ENCODE measurements at regions not wholly inside any gene's neighbourhood (a gene's known extent, or its start where the extent isn't known, plus 50 kb on each side); places are given as distances from the start of the nearest gene placed in this dataset.
"Not testable (repeated sequence)": the region's sequence is repeated elsewhere in the genome, so short reads cannot be mapped to it uniquely, and the experiment has no call there.

DNA sequence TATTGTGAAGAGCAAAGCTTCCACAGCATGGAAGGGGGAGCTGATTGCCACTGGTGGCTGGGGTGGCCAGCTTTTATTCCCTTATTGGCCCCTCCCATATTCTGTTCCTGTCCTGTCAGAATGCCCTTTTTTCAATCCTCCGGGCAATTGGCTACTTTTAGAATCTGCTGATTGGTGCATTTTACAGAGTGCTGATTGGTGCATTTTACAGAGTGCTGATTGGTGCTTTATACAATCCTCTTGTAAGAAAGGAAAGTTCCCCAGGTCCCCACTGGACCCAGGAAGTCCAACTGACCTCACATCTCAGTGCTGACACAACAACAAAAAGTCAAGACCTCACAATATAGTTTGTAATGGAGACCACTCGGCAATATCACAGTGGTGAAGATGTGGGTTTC, 195.0 kb downstream of the SPATA31A6 start:
- DNase-seq: no peak

- not testable (repeated sequence) for DNase-seq
These were observed 196.1 kb downstream of the SPATA31A6 start for GRCh38 chr9:42379602-42380001.

DNA sequence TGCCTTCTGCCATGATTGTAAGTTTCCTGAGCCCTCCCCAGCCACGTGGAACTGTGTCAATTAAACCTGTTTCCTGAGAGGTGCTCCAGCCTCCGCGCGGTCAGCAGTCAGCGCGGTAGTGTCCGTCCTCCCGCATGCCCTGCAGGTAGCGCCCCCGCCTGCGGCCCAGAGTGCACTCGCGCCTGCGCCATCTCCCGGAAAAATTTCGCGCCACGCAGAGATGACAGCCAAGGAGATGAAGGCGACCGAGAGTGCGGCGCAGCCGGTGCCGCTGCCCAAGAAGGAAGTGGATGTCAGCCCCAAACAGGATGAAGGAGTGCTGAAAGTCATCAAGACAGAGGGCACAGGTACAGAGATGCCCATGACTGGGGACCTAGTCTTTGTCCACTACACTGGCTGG, 201.1 kb downstream of the SPATA31A6 start:
- not testable (repeated sequence) for DNase-seq

DNA sequence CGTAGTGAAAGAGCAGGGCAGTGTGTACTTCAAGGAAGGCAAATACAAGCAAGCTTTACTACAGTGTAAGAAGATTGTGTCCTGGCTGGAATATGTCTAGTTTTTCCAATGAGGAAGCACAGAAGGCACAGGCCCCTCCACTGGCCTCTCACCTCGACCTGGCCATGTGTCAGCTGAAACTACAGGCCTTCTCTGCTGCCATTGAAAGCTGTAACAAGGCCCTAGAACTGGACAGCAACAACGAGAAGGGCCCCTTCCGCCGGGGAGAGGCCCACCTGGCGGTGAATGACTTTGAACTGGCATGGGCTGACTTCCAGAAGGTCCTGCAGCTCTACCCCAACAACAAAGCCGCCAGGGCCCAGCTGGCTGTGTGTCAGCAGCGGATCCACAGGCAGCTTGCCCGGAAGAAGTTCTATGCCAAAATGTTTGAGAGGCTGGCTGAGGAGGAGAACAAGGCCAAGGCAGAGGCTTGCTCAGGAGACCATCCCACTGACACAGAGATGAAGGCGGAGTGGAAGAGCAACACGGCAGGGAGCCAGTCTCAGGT, 202.2 kb downstream of the SPATA31A6 start:
- DNase-seq: not testable (repeated sequence)

DNA sequence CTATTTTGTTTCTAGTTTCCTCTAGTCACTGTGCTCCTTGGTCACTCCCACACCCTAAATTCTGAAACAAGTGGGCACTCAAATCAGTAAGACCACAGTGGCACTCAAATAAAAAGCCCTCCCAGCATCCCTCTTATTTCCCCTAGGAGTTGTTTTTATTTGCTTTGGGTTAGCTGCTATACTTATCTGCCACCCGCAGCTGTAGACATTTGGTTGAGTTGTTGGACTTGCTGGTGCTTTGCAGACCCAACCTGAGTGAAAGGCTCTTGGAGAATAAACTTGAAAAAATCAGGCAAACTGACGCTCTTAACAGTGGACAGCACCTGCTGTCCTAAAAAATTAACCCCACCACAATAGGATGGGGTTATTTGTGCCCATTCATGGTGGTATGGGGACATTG, 203.0 kb downstream of the SPATA31A6 start:
- no peak for DNase-seq

DNA sequence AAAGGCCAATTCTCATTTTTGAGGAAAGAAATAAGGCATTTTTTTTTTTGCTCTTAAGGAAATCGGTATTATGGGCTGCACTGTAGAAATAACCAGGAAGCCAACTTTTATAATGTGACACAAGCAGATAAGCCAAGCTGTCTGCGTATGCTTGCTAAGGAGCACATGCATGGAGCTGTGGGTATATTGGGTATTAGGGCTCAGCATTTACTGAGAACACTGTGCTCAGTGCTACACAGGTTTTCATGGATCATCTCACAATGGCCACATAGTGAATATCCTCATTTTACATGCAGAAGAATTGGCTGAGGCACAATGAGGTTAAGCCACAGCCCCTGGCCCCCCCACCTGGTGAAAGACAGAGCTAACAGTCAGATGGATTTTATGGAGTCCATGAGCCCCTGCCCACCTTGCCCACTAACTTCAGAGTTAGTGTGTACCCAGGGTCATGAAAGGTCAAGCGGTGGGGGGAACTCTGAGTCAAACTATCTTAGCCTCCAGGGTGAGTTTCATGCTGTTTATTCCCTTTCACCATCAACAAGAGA, 204.8 kb downstream of the SPATA31A6 start:
- no peak for DNase-seq

- no peak for DNase-seq
These were observed 205.4 kb downstream of the SPATA31A6 start for GRCh38 chr9:42388846-42389245.

DNA sequence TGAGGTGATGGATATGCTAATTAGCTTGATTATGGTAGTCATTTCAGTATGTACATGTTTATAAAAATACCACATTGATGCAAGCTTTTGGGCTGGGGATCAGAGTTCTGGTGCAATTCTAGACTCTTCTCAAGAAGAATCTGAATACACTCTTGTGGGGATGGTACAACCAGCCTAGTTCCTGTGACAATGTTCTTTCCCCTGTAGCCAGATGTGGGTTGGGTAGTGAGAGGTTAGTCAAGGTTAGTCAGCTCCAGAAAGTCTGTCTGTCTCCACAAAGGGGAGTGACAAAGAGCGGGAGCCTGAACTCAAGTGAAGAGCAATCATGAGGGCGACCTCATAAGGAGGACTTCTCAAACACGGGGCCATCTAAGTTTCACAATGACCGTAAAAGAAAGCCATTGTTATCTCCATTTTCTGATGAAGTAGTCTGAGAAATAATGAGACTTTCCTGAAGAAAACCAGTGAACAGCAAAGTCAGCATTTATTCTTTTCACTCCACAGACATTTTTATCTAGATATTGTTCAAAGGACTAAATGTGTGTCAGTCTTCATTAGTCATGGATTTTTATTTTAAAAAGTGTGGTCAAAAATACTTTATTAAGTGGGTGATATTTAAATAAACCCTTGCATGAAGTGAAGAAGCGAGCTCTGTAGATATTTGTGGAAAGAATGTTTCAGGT, 209.5 kb downstream of the SPATA31A6 start:
- not testable (repeated sequence) for DNase-seq

DNA sequence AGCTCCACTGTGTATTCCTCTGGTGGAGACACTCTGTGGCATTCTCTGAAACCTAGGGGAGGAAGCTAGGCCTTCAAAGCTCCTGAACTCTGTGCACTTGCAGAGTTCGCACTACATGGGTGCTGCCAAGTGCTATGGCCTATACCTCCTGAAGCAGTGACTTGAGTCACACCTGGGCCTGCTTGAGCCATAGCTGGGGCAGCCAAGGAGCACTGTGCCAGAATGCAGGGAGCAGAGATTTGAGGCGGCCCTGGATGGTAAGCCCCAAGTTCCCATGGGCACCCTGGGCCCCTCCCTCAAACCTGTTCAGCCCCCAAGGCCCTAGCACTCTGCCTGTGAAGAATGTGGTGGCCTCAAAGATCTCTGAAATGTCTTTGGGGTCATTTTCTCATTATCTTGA, 212.9 kb downstream of the SPATA31A6 start:
- DNase-seq: no peak

- not testable (repeated sequence) for DNase-seq
These were observed 213.9 kb downstream of the SPATA31A6 start for GRCh38 chr9:42397336-42397735.

DNA sequence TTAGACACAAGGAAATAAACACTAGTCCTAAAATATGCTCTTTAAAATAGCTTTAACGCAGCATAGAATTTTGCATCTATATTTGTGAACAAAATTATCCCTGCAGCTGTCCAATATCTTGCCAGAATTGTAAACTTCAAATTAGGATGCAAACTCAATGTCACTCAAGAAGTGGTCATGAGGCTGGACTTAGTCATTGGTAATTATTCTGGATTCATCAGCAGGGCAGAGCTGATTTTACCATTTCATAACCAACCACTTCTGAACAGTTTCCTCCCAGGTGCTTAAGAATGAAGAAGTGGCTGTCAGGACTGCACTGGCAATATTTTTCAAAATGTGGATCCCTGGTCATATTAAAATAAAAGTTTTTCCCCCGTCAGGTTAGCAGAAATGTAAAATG, 219.5 kb downstream of the SPATA31A6 start:
- DNase-seq: not testable (repeated sequence)

DNA sequence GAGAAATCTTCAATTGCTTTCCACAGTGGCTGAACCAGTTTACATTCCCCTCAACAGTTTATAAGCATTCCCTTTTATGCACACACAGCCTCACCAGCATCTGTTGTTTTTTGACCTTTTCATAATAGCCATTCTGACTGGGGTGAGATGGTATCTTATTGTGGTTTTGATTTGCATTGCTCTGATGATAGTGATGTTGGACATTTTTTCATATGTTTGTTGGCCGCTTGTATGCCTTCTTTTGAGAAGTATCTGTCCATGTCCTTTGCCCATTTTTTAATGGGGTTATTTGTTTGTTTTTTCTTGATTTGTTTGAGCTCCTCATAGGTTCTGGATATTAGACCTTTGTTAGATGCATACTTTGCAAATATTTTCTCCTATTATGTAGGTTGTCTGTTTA, 226.1 kb downstream of the SPATA31A6 start:
- not testable (repeated sequence) for DNase-seq

- not testable (repeated sequence) for DNase-seq
These were observed 228.9 kb downstream of the SPATA31A6 start for GRCh38 chr9:42412354-42412753.

GRCh38 chr9:42414865-42415264, 231.4 kb downstream of the SPATA31A6 start:
- not testable (repeated sequence) for DNase-seq

DNA sequence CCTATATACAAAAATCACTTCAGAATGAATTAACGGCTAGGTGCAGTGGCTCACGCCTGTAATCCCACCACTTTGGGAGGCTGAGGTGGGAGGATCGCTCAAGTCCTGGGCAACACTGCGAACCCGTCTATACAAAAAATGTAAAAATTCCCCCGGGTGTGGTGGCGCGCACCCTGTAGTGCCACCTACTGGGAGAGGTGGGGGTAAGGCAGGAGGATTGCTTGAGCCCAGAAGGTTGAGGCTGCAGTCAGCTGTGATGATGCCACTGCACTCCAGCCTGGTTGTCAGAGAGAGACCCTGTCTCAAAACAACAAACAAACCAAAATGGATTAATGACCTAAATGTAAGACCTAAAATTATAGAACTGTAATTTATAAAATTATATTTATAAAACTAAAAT, 236.2 kb downstream of the SPATA31A6 start:
- DNase-seq: not testable (repeated sequence)

DNA sequence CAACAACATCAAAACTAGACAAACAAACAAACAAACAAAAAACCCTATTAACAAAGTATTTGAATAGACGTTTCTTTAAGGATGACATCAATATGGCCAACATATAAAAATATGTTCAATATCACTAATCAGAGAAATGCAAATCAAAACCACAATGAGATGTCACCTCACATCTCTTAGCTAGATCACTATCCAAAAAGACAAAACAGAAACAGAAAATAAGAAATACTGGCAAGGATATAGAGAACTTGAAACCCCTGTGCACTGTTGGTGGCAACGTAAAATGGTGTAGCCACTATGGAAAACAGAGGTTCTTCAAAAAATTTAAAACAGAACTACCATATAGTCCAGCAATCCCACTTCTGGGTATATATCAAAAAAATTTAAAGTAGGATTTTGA, 236.9 kb downstream of the SPATA31A6 start:
- DNase-seq: not testable (repeated sequence)

- not testable (repeated sequence) for DNase-seq
These were observed 238.2 kb downstream of the SPATA31A6 start for GRCh38 chr9:42421630-42422029.

DNA sequence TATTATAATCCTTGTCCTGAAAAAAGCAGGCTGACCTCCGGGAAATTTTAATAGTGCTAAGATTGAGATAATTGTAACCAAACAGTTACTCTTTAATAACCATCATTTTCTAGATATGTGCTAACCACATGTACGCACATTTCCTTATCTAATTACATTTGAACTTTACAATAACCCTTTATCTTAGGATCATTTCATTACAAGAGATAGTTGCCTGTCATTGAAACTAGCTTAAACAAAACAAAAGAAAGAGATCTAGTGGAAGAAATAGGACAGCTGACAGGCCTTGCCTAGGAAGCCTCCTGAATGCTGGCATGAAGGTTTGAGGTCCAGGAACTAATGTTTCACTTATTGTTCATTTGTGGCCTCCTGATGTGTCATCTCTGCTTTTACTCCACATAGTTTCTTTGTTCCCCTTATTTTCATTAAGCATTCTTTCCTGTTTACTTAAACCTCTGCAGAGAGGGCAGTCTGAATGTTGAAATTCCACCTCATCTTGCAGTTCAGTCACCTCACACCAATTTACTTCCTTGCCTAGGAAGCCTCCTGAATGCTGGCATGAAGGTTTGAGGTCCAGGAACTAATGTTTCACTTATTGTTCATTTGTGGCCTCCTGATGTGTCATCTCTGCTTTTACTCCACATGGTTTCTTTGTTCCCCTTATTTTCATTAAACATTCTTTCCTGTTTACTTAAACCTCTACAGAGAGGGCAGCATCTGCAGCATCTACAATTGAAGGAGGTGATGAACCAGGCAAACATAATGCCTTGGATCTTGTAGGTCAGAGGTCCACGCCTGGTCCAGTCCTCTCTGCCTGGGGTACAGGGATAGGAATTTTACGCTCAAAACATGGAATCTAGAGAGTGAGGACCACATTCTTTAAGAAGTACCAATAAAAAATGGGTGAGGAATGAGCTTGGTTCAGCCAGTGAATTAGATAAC, 247.5 kb downstream of the SPATA31A6 start:
- DNase-seq: not testable (repeated sequence)

GRCh38 chr9:42431616-42432010, 248.2 kb downstream of the SPATA31A6 start:
- DNase-seq: not testable (repeated sequence)

GRCh38 chr9:42434844-42435714, 251.6 kb downstream of the SPATA31A6 start:
- not testable (repeated sequence) for DNase-seq

GRCh38 chr9:42435715-42436342, 252.4 kb downstream of the SPATA31A6 start:
- not testable (repeated sequence) for DNase-seq

Measured in hematopoietic multipotent progenitor cell treated with erythropoietin and hydrocortisone succinate and interleukin-3 and kit ligand, for 4 days (in vitro differentiated cells).